H1 (cell line): ENCODE measurements at regions not wholly inside any gene's neighbourhood (a gene's known extent, or its start where the extent isn't known, plus 50 kb on each side); places are given as distances from the start of the nearest gene placed in this dataset.

Experiments
- CHD1 ChIP-seq: IDR thresholded peaks from 2 replicates; pipeline ENCODE4 v1.6.1; 2012; ENCODE audit warnings: low read depth, low read length, improper control_type of control experiment
- GABPA ChIP-seq: IDR thresholded peaks from 2 replicates; pipeline ENCODE4 v1.6.1; 2011; ENCODE audit warnings: mild to moderate bottlenecking, low read length, moderate library complexity, borderline replicate concordance; ENCODE audit not compliant: insufficient read depth
- JUN ChIP-seq: IDR thresholded peaks from 2 replicates; pipeline ENCODE4 v1.6.1; 2011; ENCODE audit warnings: low read depth, mild to moderate bottlenecking, improper control_type of control experiment, low read length
- NRF1 ChIP-seq: IDR thresholded peaks from 2 replicates; pipeline ENCODE4 v1.6.1; 2011; ENCODE audit warnings: mild to moderate bottlenecking, low read depth, low read length, improper control_type of control experiment
- POLR2A ChIP-seq, 2 experiments: IDR thresholded peaks; 1 replicate in 1 of 2; 2 replicates in 1 of 2; pipeline ENCODE4 v1.6.1; 2011; ENCODE audit warnings: low read depth in 2 of 2, low read length in 2 of 2, mild to moderate bottlenecking in 2 of 2; ENCODE audit errors: control extremely low read depth in 1 of 2
- POLR2AphosphoS5 ChIP-seq: IDR thresholded peaks from 2 replicates; pipeline ENCODE4 v1.6.1; 2011; ENCODE audit warnings: low read depth, low read length
- RFX5 ChIP-seq: IDR thresholded peaks from 2 replicates; pipeline ENCODE4 v1.6.1; 2011; ENCODE audit warnings: low read depth, low read length, improper control_type of control experiment, borderline replicate concordance
- TCF12 ChIP-seq: IDR thresholded peaks from 2 replicates; pipeline ENCODE4 v1.6.1; 2011; ENCODE audit warnings: low read depth, mild to moderate bottlenecking, low read length
- TF ChIP-seq, protein P1 (sequence below), 3 experiments: IDR thresholded peaks; 1 replicate in 2 of 3; 2 replicates in 1 of 3; pipeline versions ENCODE4 v1.5.1 to v1.6.1; 2011; ENCODE audit warnings: low read length in 3 of 3, mild to moderate bottlenecking in 3 of 3, inconsistent platforms in 2 of 3, low read depth in 1 of 3, moderate library complexity in 1 of 3; ENCODE audit not compliant: insufficient read depth in 1 of 3; ENCODE audit errors: control extremely low read depth in 1 of 3
- TF ChIP-seq, protein P2 (sequence below): IDR thresholded peaks from 2 replicates; pipeline ENCODE4 v1.6.1; 2012; ENCODE audit warnings: inconsistent platforms

DNA sequence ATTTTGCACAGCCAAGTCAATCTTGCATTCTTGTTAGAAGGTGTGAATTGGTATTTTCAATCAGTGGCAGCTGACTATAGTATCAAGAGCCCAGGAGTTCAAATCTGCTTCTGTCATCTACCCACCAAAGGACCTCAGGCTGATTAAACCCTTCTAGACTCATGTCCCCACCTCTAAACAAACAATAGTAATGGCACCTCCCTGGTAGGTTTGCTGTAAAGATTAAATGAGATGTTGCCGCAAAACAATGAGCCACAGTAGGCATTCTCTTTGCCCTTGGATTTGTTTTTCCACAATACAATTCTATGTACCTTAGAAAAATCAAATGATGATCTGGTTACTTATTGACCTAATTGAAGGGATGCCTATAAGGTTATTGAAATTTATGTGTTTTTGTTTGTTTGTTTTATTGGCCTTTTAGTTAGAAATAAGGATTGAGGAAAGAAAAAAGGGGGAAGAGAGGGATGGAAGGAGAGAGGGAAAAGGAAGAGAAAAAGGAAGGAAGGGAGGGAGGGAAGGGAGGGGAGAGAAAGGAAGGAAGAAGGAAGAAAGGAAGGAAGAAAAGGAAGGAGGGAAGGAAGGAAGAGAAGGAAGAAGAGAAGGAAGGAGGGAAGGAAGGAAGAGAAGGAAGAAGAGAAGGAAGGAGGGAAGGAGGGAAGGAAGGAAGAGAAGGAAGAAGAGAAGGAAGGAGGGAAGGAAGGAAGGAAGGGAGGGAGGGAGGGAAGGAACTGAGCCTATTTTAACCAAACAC is 110.7 kb downstream of the ETS2 start:
- no peak for TF ChIP-seq POLR2A (IDR thresholded peaks at IDR 0.05; ENCODE audit: control extremely low read depth in 1 of 2, low read depth in 2 of 2, low read length in 2 of 2)
- TF ChIP-seq, protein P1, sequence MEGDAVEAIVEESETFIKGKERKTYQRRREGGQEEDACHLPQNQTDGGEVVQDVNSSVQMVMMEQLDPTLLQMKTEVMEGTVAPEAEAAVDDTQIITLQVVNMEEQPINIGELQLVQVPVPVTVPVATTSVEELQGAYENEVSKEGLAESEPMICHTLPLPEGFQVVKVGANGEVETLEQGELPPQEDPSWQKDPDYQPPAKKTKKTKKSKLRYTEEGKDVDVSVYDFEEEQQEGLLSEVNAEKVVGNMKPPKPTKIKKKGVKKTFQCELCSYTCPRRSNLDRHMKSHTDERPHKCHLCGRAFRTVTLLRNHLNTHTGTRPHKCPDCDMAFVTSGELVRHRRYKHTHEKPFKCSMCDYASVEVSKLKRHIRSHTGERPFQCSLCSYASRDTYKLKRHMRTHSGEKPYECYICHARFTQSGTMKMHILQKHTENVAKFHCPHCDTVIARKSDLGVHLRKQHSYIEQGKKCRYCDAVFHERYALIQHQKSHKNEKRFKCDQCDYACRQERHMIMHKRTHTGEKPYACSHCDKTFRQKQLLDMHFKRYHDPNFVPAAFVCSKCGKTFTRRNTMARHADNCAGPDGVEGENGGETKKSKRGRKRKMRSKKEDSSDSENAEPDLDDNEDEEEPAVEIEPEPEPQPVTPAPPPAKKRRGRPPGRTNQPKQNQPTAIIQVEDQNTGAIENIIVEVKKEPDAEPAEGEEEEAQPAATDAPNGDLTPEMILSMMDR (IDR thresholded peaks at IDR 0.05; ENCODE audit: control extremely low read depth in 1 of 3, insufficient read depth in 1 of 3, low read depth in 1 of 3, low read length in 3 of 3): no peak
- no peak for TF ChIP-seq RFX5
- no peak for TF ChIP-seq TCF12
- TF ChIP-seq CHD1: no peak
- TF ChIP-seq NRF1: no peak
- TF ChIP-seq, protein P2, sequence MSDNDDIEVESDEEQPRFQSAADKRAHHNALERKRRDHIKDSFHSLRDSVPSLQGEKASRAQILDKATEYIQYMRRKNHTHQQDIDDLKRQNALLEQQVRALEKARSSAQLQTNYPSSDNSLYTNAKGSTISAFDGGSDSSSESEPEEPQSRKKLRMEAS: no peak
- no peak for TF ChIP-seq POLR2AphosphoS5
- no peak for TF ChIP-seq GABPA
- TF ChIP-seq JUN: no peak
